ENCODE measurements at regions not wholly inside any gene's neighbourhood (a gene's known extent, or its start where the extent isn't known, plus 50 kb on each side); places are given as distances from the start of the nearest gene placed in this dataset.

- Histone ChIP-seq H2BK5ac (ENCODE audit: low read depth, low read length) (no peak overlapping the region), H3K23ac (ENCODE audit: insufficient read length) (no peak overlapping the region), H3K18ac (ENCODE audit: extremely low read depth, low read length) (no peak overlapping the region), H4K20me1 (replicated peaks in 1 of 2; ENCODE audit: control insufficient read depth in 1 of 2, insufficient read depth in 2 of 2, low read length in 2 of 2) (no peaks in the 10 kb centered on the region), H3K79me2 (ENCODE audit: control insufficient read depth in 1 of 2, insufficient read depth in 2 of 2, low read length in 2 of 2) (no peaks in the 10 kb centered on the region), H3K14ac (ENCODE audit: insufficient read length) (no peak overlapping the region), H3K27ac (ENCODE audit: low read depth, low read length) (no peak overlapping the region), H2AFZ (ENCODE audit: low read length) (no peak overlapping the region), H3K36me3 (ENCODE audit: control insufficient read depth in 2 of 4, insufficient read depth in 4 of 4, low read length in 3 of 4) (no peaks in the 10 kb centered on the region), H3K4me2 (ENCODE audit: insufficient read depth in 1 of 2, low read depth in 2 of 2, low read length in 2 of 2) (no peak overlapping the region), H2BK120ac (replicated peaks; ENCODE audit: low read depth, low read length) (no peak overlapping the region), H3K27me3 (replicated peaks in 1 of 4; ENCODE audit: control insufficient read depth in 3 of 4, extremely low read depth in 1 of 4, insufficient read depth in 3 of 4, low read length in 3 of 4) (no peaks in the 10 kb centered on the region), H2BK15ac (ENCODE audit: low read length) (no peak overlapping the region), H4K8ac (ENCODE audit: extremely low read depth, insufficient read depth, low read length) (no peak overlapping the region), H3K9me3 (ENCODE audit: insufficient read depth in 2 of 2, low read depth in 1 of 2, low read length in 1 of 2) (no peaks in the 10 kb centered on the region), H4K5ac (ENCODE audit: insufficient read length, low read depth, low read length) (no peak overlapping the region), H3K4ac (replicated peaks; ENCODE audit: insufficient read length, low read depth, low read length) (no peak overlapping the region), H3K9ac (replicated peaks in 1 of 4; ENCODE audit: extremely low read depth in 1 of 4, low read depth in 3 of 4, low read length in 3 of 4) (no peak overlapping the region), H3K4me1 (replicated peaks in 1 of 4; ENCODE audit: control insufficient read depth in 3 of 4, insufficient read depth in 4 of 4, low read length in 3 of 4) (no peaks in the 10 kb centered on the region), H3K56ac (replicated peaks; ENCODE audit: insufficient read length, low read depth, low read length) (no peak overlapping the region), H3K79me1 (ENCODE audit: low read depth, low read length) (no peaks in the 10 kb centered on the region), H2BK12ac (ENCODE audit: low read depth, low read length) (no peak overlapping the region), H3K4me3 (ENCODE audit: extremely low read depth in 1 of 4, insufficient read depth in 2 of 4, low read depth in 3 of 4, low read length in 4 of 4) (no peak overlapping the region), H4K91ac (replicated peaks; ENCODE audit: insufficient read length, low read length) (no peak overlapping the region), H2BK20ac (ENCODE audit: low read length) (no peak overlapping the region), H2AK5ac (ENCODE audit: low read depth, low read length) (no peak overlapping the region), H3K23me2 (ENCODE audit: low read depth, low read length) (no peaks in the 10 kb centered on the region; the same call in 1 of the 2 replicates)
- 88% methylated on average over 6 of the region's 6 CpGs; no CpG with 5 or more reads in 1 of the 2 experiments for WGBS, 2 experiments (ENCODE audit: extremely low coverage in 1 of 2, insufficient coverage in 1 of 2, insufficient read length in 1 of 2, insufficient replicate concordance in 2 of 2, low coverage in 1 of 2, low lambda C conversion rate in 2 of 2, missing lambda C conversion rate in 1 of 2)
- no peak for DNase-seq (ENCODE audit: low read depth in 1 of 2, low spot score in 2 of 2)
- FAIRE-seq = no peak
- ChIA-PET POLR2A (ENCODE audit: partially characterized antibody) (no interaction called here), CTCF (ENCODE audit: partially characterized antibody) (interaction anchor here (0.6 kb wide), 1 partner anchor 295 kb away, joined by 3 read pairs; no protein-coding TSS in a partner anchor)
- no peak for TF ChIP-seq CHD7 (IDR thresholded peaks at IDR 0.05; ENCODE audit: insufficient replicate concordance, low read length)
Observed at GRCh38 chr10:59479426-59479825, 117.1 kb upstream of the FAM13C start.
